Peyer's patch (tissue), 4 donors: ENCODE measurements at regions not wholly inside any gene's neighbourhood (a gene's known extent, or its start where the extent isn't known, plus 50 kb on each side); places are given as distances from the start of the nearest gene placed in this dataset.

Source experiments
- POLR2A ChIP-seq, 2 donors: fragments of 450-650 bp; IDR thresholded peaks; one replicate each; pipeline ENCODE4 v1.5.1; 2017; ENCODE audit warnings: antibody characterized with exemption in 2 of 2, mild to moderate bottlenecking in 2 of 2, moderate library complexity in 2 of 2
- TF ChIP-seq, protein P1 (sequence below), 6 experiments: fragments of 450-650 bp in 4 of 6; fragments of 200-600 bp in 2 of 6; sonication (generic) in 1 of 6; IDR thresholded peaks; one replicate each; pipeline ENCODE4 v1.5.1; 2017 to 2019; ENCODE audit warnings: antibody characterized with exemption in 6 of 6, mild to moderate bottlenecking in 3 of 6, moderate library complexity in 1 of 6

GRCh38 chr6:22642254-22642653 lies 72.9 kb downstream of the HDGFL1 start:
- TF ChIP-seq POLR2A (IDR thresholded peaks at IDR 0.05) = no peak
- TF ChIP-seq, protein P1, sequence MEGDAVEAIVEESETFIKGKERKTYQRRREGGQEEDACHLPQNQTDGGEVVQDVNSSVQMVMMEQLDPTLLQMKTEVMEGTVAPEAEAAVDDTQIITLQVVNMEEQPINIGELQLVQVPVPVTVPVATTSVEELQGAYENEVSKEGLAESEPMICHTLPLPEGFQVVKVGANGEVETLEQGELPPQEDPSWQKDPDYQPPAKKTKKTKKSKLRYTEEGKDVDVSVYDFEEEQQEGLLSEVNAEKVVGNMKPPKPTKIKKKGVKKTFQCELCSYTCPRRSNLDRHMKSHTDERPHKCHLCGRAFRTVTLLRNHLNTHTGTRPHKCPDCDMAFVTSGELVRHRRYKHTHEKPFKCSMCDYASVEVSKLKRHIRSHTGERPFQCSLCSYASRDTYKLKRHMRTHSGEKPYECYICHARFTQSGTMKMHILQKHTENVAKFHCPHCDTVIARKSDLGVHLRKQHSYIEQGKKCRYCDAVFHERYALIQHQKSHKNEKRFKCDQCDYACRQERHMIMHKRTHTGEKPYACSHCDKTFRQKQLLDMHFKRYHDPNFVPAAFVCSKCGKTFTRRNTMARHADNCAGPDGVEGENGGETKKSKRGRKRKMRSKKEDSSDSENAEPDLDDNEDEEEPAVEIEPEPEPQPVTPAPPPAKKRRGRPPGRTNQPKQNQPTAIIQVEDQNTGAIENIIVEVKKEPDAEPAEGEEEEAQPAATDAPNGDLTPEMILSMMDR (IDR thresholded peaks at IDR 0.05) = no peak
